ENCODE measurements at regions not wholly inside any gene's neighbourhood (a gene's known extent, or its start where the extent isn't known, plus 50 kb on each side); places are given as distances from the start of the nearest gene placed in this dataset.

- no peak for DNase-seq
These were observed 168.3 kb downstream of the NR4A2 start for GRCh38 chr2:156164091-156164720.

GRCh38 chr2:156158808-156159207, 173.7 kb downstream of the NR4A2 start:
- no peak for DNase-seq

- no peak for DNase-seq
These were observed 174.9 kb downstream of the NR4A2 start for GRCh38 chr2:156157670-156158069.

- no peak for DNase-seq
These were observed 175.9 kb downstream of the NR4A2 start for GRCh38 chr2:156156580-156156979.

GRCh38 chr2:156155319-156155718, 177.2 kb downstream of the NR4A2 start:
- DNase-seq = no peak

GRCh38 chr2:156151351-156151750, 181.2 kb downstream of the NR4A2 start:
- DNase-seq = no peak

- no peak for DNase-seq
These were observed 184.8 kb downstream of the NR4A2 start for GRCh38 chr2:156147594-156148330.

GRCh38 chr2:156145976-156146375, 186.5 kb downstream of the NR4A2 start:
- DNase-seq = no peak

GRCh38 chr2:156145469-156145868, 187.1 kb downstream of the NR4A2 start:
- DNase-seq = no peak

GRCh38 chr2:156136566-156136965, 196.0 kb downstream of the NR4A2 start:
- no peak for DNase-seq

- no peak for DNase-seq
These were observed 197.6 kb downstream of the NR4A2 start for GRCh38 chr2:156134887-156135286.

- no peak for DNase-seq
These were observed 199.6 kb downstream of the NR4A2 start for GRCh38 chr2:156132941-156133340.

- no peak for DNase-seq
These were observed 200.4 kb downstream of the NR4A2 start for GRCh38 chr2:156132130-156132529.

GRCh38 chr2:156129227-156129626, 203.3 kb downstream of the NR4A2 start:
- DNase-seq = no peak

- DNase-seq = no peak
These were observed 207.5 kb downstream of the NR4A2 start for GRCh38 chr2:156125018-156125417.

- DNase-seq = no peak
These were observed 208.1 kb downstream of the NR4A2 start for GRCh38 chr2:156124458-156124857.

- no peak for DNase-seq
These were observed 213.6 kb downstream of the NR4A2 start for GRCh38 chr2:156118753-156119416.

- DNase-seq = no peak
These were observed 216.4 kb downstream of the NR4A2 start for GRCh38 chr2:156116113-156116512.

GRCh38 chr2:156115338-156115737, 217.2 kb downstream of the NR4A2 start:
- DNase-seq = no peak

GRCh38 chr2:156112323-156112722, 220.2 kb downstream of the NR4A2 start:
- no peak for DNase-seq

GRCh38 chr2:156110890-156111289, 221.6 kb downstream of the NR4A2 start:
- peak; percentile 2 for DNase-seq

- no peak for DNase-seq
These were observed 233.1 kb downstream of the NR4A2 start for GRCh38 chr2:156099382-156099781.

- no peak for DNase-seq
These were observed 234.0 kb downstream of the NR4A2 start for GRCh38 chr2:156098506-156098905.
